HL-60 (cell line): ENCODE measurements at regions not wholly inside any gene's neighbourhood (a gene's known extent, or its start where the extent isn't known, plus 50 kb on each side); places are given as distances from the start of the nearest gene placed in this dataset.
"Not testable (repeated sequence)": the region's sequence is repeated elsewhere in the genome, so short reads cannot be mapped to it uniquely, and the experiment has no call there.

Experiments used
- POLR2AphosphoS5 ChIP-seq: IDR thresholded peaks from 2 replicates; pipeline ENCODE4 v1.6.1; 2012; ENCODE audit warnings: low read depth
- SPI1 ChIP-seq: IDR thresholded peaks from 2 replicates; pipeline ENCODE4 v1.6.1; 2012; ENCODE audit warnings: low read depth, mild to moderate bottlenecking, borderline replicate concordance
- TF ChIP-seq, protein P1 (sequence below): IDR thresholded peaks from one replicate; pipeline ENCODE4 v1.5.1; 2011; ENCODE audit warnings: low read length, control low read depth, inconsistent platforms; ENCODE audit not compliant: insufficient read depth
- TF ChIP-seq, protein P2 (sequence below): IDR thresholded peaks from 2 replicates; pipeline ENCODE4 v1.6.1; 2012; ENCODE audit warnings: low read depth; ENCODE audit not compliant: insufficient replicate concordance

- TF ChIP-seq, protein P1, sequence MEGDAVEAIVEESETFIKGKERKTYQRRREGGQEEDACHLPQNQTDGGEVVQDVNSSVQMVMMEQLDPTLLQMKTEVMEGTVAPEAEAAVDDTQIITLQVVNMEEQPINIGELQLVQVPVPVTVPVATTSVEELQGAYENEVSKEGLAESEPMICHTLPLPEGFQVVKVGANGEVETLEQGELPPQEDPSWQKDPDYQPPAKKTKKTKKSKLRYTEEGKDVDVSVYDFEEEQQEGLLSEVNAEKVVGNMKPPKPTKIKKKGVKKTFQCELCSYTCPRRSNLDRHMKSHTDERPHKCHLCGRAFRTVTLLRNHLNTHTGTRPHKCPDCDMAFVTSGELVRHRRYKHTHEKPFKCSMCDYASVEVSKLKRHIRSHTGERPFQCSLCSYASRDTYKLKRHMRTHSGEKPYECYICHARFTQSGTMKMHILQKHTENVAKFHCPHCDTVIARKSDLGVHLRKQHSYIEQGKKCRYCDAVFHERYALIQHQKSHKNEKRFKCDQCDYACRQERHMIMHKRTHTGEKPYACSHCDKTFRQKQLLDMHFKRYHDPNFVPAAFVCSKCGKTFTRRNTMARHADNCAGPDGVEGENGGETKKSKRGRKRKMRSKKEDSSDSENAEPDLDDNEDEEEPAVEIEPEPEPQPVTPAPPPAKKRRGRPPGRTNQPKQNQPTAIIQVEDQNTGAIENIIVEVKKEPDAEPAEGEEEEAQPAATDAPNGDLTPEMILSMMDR = not testable (repeated sequence)
- TF ChIP-seq, protein P2, sequence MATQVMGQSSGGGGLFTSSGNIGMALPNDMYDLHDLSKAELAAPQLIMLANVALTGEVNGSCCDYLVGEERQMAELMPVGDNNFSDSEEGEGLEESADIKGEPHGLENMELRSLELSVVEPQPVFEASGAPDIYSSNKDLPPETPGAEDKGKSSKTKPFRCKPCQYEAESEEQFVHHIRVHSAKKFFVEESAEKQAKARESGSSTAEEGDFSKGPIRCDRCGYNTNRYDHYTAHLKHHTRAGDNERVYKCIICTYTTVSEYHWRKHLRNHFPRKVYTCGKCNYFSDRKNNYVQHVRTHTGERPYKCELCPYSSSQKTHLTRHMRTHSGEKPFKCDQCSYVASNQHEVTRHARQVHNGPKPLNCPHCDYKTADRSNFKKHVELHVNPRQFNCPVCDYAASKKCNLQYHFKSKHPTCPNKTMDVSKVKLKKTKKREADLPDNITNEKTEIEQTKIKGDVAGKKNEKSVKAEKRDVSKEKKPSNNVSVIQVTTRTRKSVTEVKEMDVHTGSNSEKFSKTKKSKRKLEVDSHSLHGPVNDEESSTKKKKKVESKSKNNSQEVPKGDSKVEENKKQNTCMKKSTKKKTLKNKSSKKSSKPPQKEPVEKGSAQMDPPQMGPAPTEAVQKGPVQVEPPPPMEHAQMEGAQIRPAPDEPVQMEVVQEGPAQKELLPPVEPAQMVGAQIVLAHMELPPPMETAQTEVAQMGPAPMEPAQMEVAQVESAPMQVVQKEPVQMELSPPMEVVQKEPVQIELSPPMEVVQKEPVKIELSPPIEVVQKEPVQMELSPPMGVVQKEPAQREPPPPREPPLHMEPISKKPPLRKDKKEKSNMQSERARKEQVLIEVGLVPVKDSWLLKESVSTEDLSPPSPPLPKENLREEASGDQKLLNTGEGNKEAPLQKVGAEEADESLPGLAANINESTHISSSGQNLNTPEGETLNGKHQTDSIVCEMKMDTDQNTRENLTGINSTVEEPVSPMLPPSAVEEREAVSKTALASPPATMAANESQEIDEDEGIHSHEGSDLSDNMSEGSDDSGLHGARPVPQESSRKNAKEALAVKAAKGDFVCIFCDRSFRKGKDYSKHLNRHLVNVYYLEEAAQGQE = not testable (repeated sequence)
- TF ChIP-seq POLR2AphosphoS5, SPI1: not testable (repeated sequence)
These were observed 101.7 kb upstream of the NBPF11 start for GRCh38 chr1:148253808-148254207.
